ENCODE measurements at regions not wholly inside any gene's neighbourhood (a gene's known extent, or its start where the extent isn't known, plus 50 kb on each side); places are given as distances from the start of the nearest gene placed in this dataset.
"Not testable (repeated sequence)": the region's sequence is repeated elsewhere in the genome, so short reads cannot be mapped to it uniquely, and the experiment has no call there.

- ATAC-seq (replicated peaks in 6 of 8): no peak
- no peak overlapping the region for H3K4me3 ChIP-seq
- in situ Hi-C loops (cut with MboI; ENCODE audit: low pct_unique_long_range_greater_than_20kb in 2 of 9, low sequenced_read_pairs in 9 of 9, unreplicated experiment in 9 of 9): no loop called here
- H3K4me1 ChIP-seq (replicated peaks in 1 of 2): peaks cover 4 to 5% of the 10 kb centered on the region in 2 donors
- no peak overlapping the region for H3K27ac ChIP-seq
These were observed 87.9 kb downstream of the YIPF7 start for GRCh38 chr4:44563496-44563895.

- no peak overlapping the region for H3K4me3 ChIP-seq
- H3K27ac ChIP-seq: no peak overlapping the region
- in situ Hi-C loops (cut with MboI; ENCODE audit: low pct_unique_long_range_greater_than_20kb in 2 of 9, low sequenced_read_pairs in 9 of 9, unreplicated experiment in 9 of 9): no loop called here
- WGBS, 10 experiments: 14 to 67% (median 44%) methylated on average over 1 of the region's 1 CpG; no CpG with 5 or more reads in 5 of the 10 experiments
- peak in 5 of 8 experiments; percentile 42 to 70 (median 55) for ATAC-seq (replicated peaks in 6 of 8)
- H3K4me1 ChIP-seq (replicated peaks in 1 of 2): peaks cover 10 to 14% of the 10 kb centered on the region in 2 donors
These were observed 93.3 kb downstream of the YIPF7 start for GRCh38 chr4:44558031-44558605.

- WGBS, 10 experiments: 0 to 88% (median 62%) methylated on average over 2 to 5 of the region's 5 CpGs; no CpG with 5 or more reads in 2 of the 10 experiments
- Histone ChIP-seq H3K27ac (no peak overlapping the region), H3K4me3 (no peak overlapping the region), H3K4me1 (replicated peaks in 1 of 2) (peaks cover 10 to 14% of the 10 kb centered on the region in 2 donors)
- in situ Hi-C loops (cut with MboI; ENCODE audit: low pct_unique_long_range_greater_than_20kb in 2 of 9, low sequenced_read_pairs in 9 of 9, unreplicated experiment in 9 of 9): no loop called here
- peak in 3 of 8 experiments; percentile 26 to 90 (median 64) for ATAC-seq (replicated peaks in 6 of 8)
These were observed 96.7 kb downstream of the YIPF7 start for GRCh38 chr4:44554768-44555167.

- Histone ChIP-seq H3K4me1 (replicated peaks in 1 of 2) (peaks cover 3 to 7% of the 10 kb centered on the region in 2 donors), H3K4me3 (no peak overlapping the region), H3K27ac (no peak overlapping the region)
- in situ Hi-C loops (cut with MboI; ENCODE audit: low pct_unique_long_range_greater_than_20kb in 2 of 9, low sequenced_read_pairs in 9 of 9, unreplicated experiment in 9 of 9): no loop called here
- WGBS, 10 experiments: 0 to 81% (median 41%) methylated on average over 2 to 3 of the region's 3 CpGs; no CpG with 5 or more reads in 1 of the 10 experiments
- no peak for ATAC-seq (replicated peaks in 6 of 8)
These were observed 98.2 kb downstream of the YIPF7 start for GRCh38 chr4:44553180-44553579.

GRCh38 chr4:44545781-44546180 lies 97.2 kb upstream of the KCTD8 start:
- H3K4me3 ChIP-seq: no peak overlapping the region
- no peaks in the 10 kb centered on the region for H3K4me1 ChIP-seq (replicated peaks in 1 of 2)
- in situ Hi-C loops (cut with MboI; ENCODE audit: low pct_unique_long_range_greater_than_20kb in 2 of 9, low sequenced_read_pairs in 9 of 9, unreplicated experiment in 9 of 9): no loop called here
- no peak overlapping the region for H3K27ac ChIP-seq
- ATAC-seq (replicated peaks in 6 of 8): no peak
- WGBS, 10 experiments: 10 to 100% (median 57%) methylated on average over 1 to 2 of the region's 2 CpGs; no CpG with 5 or more reads in 1 of the 10 experiments

GRCh38 chr4:44544158-44544557 lies 95.5 kb upstream of the KCTD8 start:
- ATAC-seq (replicated peaks in 6 of 8): no peak
- in situ Hi-C loops (cut with MboI; ENCODE audit: low pct_unique_long_range_greater_than_20kb in 2 of 9, low sequenced_read_pairs in 9 of 9, unreplicated experiment in 9 of 9): no loop called here
- no peak overlapping the region for H3K27ac ChIP-seq
- H3K4me1 ChIP-seq (replicated peaks in 1 of 2): no peaks in the 10 kb centered on the region
- no peak overlapping the region for H3K4me3 ChIP-seq
- 20 to 100% (median 73%) methylated on average over 2 of the region's 2 CpGs; no CpG with 5 or more reads in 2 of the 10 experiments for WGBS, 10 experiments

- no peak for ATAC-seq (replicated peaks in 6 of 8)
- 17 to 100% (median 81%) methylated on average over 2 of the region's 2 CpGs; no CpG with 5 or more reads in 1 of the 10 experiments for WGBS, 10 experiments
- no peak overlapping the region for H3K4me3 ChIP-seq
- in situ Hi-C loops (cut with MboI; ENCODE audit: low pct_unique_long_range_greater_than_20kb in 2 of 9, low sequenced_read_pairs in 9 of 9, unreplicated experiment in 9 of 9): no loop called here
- H3K27ac ChIP-seq: no peak overlapping the region
- no peaks in the 10 kb centered on the region for H3K4me1 ChIP-seq (replicated peaks in 1 of 2)
These were observed 89.9 kb upstream of the KCTD8 start for GRCh38 chr4:44538534-44538933.

GRCh38 chr4:44535981-44536380 lies 87.4 kb upstream of the KCTD8 start:
- H3K4me1 ChIP-seq (replicated peaks in 1 of 2): no peaks in the 10 kb centered on the region
- no peak for ATAC-seq (replicated peaks in 6 of 8)

GRCh38 chr4:44532851-44533250 lies 84.2 kb upstream of the KCTD8 start:
- H3K4me1 ChIP-seq (replicated peaks in 1 of 2): no peaks in the 10 kb centered on the region
- WGBS, 10 experiments: 0 to 100% (median 33%) methylated on average over 1 of the region's 1 CpG; no CpG with 5 or more reads in 5 of the 10 experiments
- ATAC-seq (replicated peaks in 6 of 8): no peak
- no peak overlapping the region for H3K4me3 ChIP-seq
- no peak overlapping the region for H3K27ac ChIP-seq
- in situ Hi-C loops (cut with MboI; ENCODE audit: low pct_unique_long_range_greater_than_20kb in 2 of 9, low sequenced_read_pairs in 9 of 9, unreplicated experiment in 9 of 9): no loop called here

More at GRCh38 chr4:44535981-44536380, 87.4 kb upstream of the KCTD8 start:
- in situ Hi-C loops (cut with MboI; ENCODE audit: low pct_unique_long_range_greater_than_20kb in 2 of 9, low sequenced_read_pairs in 9 of 9, unreplicated experiment in 9 of 9): no loop called here
- 29 to 100% methylated on average over 3 of the region's 4 CpGs; no CpG with 5 or more reads in 8 of the 10 experiments for WGBS, 10 experiments
- H3K27ac ChIP-seq: no peak overlapping the region
- H3K4me3 ChIP-seq: no peak overlapping the region

- no peaks in the 10 kb centered on the region for H3K4me1 ChIP-seq (replicated peaks in 1 of 2)
- in situ Hi-C loops (cut with MboI; ENCODE audit: low pct_unique_long_range_greater_than_20kb in 2 of 9, low sequenced_read_pairs in 9 of 9, unreplicated experiment in 9 of 9): no loop called here
- peak in 1 of 8 experiments; percentile 43 for ATAC-seq (replicated peaks in 6 of 8)
- H3K4me3 ChIP-seq: no peak overlapping the region
- no peak overlapping the region for H3K27ac ChIP-seq
- 3 to 90% (median 58%) methylated on average over 2 to 5 of the region's 5 CpGs for WGBS, 10 experiments
These were observed 74.3 kb upstream of the KCTD8 start for GRCh38 chr4:44522761-44523445.

- 0 to 100% (median 40%) methylated on average over 1 to 8 of the region's 9 CpGs; no CpG with 5 or more reads in 1 of the 10 experiments for WGBS, 10 experiments
- H3K4me1 ChIP-seq (replicated peaks in 1 of 2); H3K27ac ChIP-seq; H3K4me3 ChIP-seq; in situ Hi-C loops (cut with MboI; ENCODE audit: low pct_unique_long_range_greater_than_20kb in 2 of 9, low sequenced_read_pairs in 9 of 9, unreplicated experiment in 9 of 9): not testable (repeated sequence)
- peak in 2 of 8 experiments; percentile 23 to 53 for ATAC-seq (replicated peaks in 6 of 8)
These were observed 53.6 kb upstream of the KCTD8 start for GRCh38 chr4:44502216-44502615.

Measured in motor neuron (in vitro differentiated cells).